GM23338 (cell line): ENCODE measurements at regions not wholly inside any gene's neighbourhood (a gene's known extent, or its start where the extent isn't known, plus 50 kb on each side); places are given as distances from the start of the nearest gene placed in this dataset.

ENCODE experiments used
- POLR2AphosphoS5 ChIP-seq: IDR thresholded peaks from 2 replicates; pipeline ENCODE4 v1.6.1; 2016; ENCODE audit warnings: antibody characterized with exemption, low read depth
- ZNF114 ChIP-seq: fragments of 250-450 bp; sonication (Bioruptor Pico); IDR thresholded peaks from 2 replicates; pipeline ENCODE4 v1.5.0; 2020; ENCODE audit warnings: mild to moderate bottlenecking, moderate library complexity
- TF ChIP-seq, protein P1 (sequence below), 2 experiments: fragments of 200-600 bp in 1 of 2; sonication (generic) in 1 of 2; conservative IDR thresholded peaks; 2 replicates each; pipeline versions ENCODE4 v1.5.1 to v1.6.1; 2016 to 2017; ENCODE audit warnings: antibody characterized with exemption in 2 of 2, low read depth in 2 of 2, mild to moderate bottlenecking in 2 of 2, moderate library complexity in 1 of 2
- TF ChIP-seq, protein P2 (sequence below): IDR thresholded peaks from one replicate; pipeline ENCODE4 v1.6.1; 2018; ENCODE audit warnings: antibody characterized with exemption; ENCODE audit not compliant: unreplicated experiment

DNA sequence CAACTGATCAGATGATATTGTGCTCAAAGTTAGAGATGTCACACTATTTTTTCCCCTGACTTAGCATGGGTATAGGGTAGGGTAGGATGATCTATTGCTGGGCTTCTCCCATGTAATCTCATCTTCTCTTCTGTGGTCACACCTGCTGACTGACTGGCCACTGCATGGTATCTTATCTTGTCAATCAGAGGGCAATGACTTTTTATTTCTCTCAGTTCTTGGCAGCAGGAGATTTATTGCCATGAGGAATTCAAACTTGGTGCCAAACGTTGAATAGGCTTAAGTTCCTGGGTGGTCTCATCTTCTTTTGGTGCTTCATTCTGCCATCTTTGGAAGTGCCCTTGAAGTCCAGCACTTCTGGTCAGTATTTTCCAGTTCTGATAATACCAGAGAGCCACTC, 226.4 kb upstream of the POGK start:
- TF ChIP-seq, protein P1, sequence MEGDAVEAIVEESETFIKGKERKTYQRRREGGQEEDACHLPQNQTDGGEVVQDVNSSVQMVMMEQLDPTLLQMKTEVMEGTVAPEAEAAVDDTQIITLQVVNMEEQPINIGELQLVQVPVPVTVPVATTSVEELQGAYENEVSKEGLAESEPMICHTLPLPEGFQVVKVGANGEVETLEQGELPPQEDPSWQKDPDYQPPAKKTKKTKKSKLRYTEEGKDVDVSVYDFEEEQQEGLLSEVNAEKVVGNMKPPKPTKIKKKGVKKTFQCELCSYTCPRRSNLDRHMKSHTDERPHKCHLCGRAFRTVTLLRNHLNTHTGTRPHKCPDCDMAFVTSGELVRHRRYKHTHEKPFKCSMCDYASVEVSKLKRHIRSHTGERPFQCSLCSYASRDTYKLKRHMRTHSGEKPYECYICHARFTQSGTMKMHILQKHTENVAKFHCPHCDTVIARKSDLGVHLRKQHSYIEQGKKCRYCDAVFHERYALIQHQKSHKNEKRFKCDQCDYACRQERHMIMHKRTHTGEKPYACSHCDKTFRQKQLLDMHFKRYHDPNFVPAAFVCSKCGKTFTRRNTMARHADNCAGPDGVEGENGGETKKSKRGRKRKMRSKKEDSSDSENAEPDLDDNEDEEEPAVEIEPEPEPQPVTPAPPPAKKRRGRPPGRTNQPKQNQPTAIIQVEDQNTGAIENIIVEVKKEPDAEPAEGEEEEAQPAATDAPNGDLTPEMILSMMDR (conservative IDR thresholded peaks at IDR 0.05; ENCODE audit: low read depth in 2 of 2): no peak
- TF ChIP-seq, protein P2, sequence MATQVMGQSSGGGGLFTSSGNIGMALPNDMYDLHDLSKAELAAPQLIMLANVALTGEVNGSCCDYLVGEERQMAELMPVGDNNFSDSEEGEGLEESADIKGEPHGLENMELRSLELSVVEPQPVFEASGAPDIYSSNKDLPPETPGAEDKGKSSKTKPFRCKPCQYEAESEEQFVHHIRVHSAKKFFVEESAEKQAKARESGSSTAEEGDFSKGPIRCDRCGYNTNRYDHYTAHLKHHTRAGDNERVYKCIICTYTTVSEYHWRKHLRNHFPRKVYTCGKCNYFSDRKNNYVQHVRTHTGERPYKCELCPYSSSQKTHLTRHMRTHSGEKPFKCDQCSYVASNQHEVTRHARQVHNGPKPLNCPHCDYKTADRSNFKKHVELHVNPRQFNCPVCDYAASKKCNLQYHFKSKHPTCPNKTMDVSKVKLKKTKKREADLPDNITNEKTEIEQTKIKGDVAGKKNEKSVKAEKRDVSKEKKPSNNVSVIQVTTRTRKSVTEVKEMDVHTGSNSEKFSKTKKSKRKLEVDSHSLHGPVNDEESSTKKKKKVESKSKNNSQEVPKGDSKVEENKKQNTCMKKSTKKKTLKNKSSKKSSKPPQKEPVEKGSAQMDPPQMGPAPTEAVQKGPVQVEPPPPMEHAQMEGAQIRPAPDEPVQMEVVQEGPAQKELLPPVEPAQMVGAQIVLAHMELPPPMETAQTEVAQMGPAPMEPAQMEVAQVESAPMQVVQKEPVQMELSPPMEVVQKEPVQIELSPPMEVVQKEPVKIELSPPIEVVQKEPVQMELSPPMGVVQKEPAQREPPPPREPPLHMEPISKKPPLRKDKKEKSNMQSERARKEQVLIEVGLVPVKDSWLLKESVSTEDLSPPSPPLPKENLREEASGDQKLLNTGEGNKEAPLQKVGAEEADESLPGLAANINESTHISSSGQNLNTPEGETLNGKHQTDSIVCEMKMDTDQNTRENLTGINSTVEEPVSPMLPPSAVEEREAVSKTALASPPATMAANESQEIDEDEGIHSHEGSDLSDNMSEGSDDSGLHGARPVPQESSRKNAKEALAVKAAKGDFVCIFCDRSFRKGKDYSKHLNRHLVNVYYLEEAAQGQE: no peak
- TF ChIP-seq ZNF114 (CRISPR knock-in tag) (no peak), POLR2AphosphoS5 (no peak)
